PC-9 (cell line): ENCODE measurements at regions not wholly inside any gene's neighbourhood (a gene's known extent, or its start where the extent isn't known, plus 50 kb on each side); places are given as distances from the start of the nearest gene placed in this dataset.

Source experiments
- BruUV-seq: library from RNA; stranded (reverse); fragments of 400-500 nt; replicated peaks from 2 replicates; lab custom pipeline; 2021; lab: Mats Ljungman, UMichigan
- CTCF ChIA-PET: fragments of 300-600 bp; sonication (Branson Sonifier 250); formaldehyde crosslinking; loops from one replicate; lab custom pipeline; 2022; ENCODE audit warnings: antibody characterized with exemption; lab: Charles Lee
- POLR2A ChIA-PET: fragments of 300-600 bp; sonication (Branson Sonifier 250); formaldehyde crosslinking; loops from one replicate; lab custom pipeline; 2022; ENCODE audit warnings: antibody characterized with exemption; ENCODE audit not compliant: unreplicated experiment; lab: Charles Lee
- DNase-seq, 2 experiments: peaks; one replicate each; pipeline versions ENCODE4 v3.0.0 to v3.0.0-alpha.2; 2015 to 2022; ENCODE audit warnings: mixed read lengths in 1 of 2
- H2AFZ ChIP-seq: fragments of 200-600 bp; sonication (generic); 2 replicates; pipeline ENCODE4 v1.8.1; 2017; ENCODE audit warnings: antibody characterized with exemption
- H3F3A ChIP-seq: fragments of 200-600 bp; sonication (generic); 2 replicates; pipeline ENCODE4 v1.8.1; 2017; ENCODE audit warnings: antibody characterized with exemption, mild to moderate bottlenecking, low read depth; ENCODE audit not compliant: insufficient read depth
- H3K27ac ChIP-seq: fragments of 200-600 bp; sonication (generic); 2 replicates; pipeline ENCODE4 v1.6.1; 2016; ENCODE audit warnings: mixed run types
- H3K27me3 ChIP-seq: fragments of 200-600 bp; sonication (generic); 2 replicates; pipeline ENCODE4 v1.6.1; 2016; ENCODE audit warnings: low read depth, mixed run types; ENCODE audit not compliant: insufficient read depth
- H3K36me3 ChIP-seq: fragments of 200-600 bp; sonication (generic); 2 replicates; pipeline ENCODE4 v1.6.1; 2016; ENCODE audit warnings: low read depth, mixed run types
- H3K4me1 ChIP-seq: fragments of 200-600 bp; sonication (generic); replicated peaks from 2 replicates; pipeline ENCODE4 v1.6.1; 2016; ENCODE audit warnings: mixed run types; ENCODE audit not compliant: insufficient read depth
- H3K4me2 ChIP-seq: fragments of 200-600 bp; sonication (generic); 2 replicates; pipeline ENCODE4 v1.6.1; 2017; ENCODE audit warnings: mixed run types
- H3K4me3 ChIP-seq: fragments of 200-600 bp; sonication (generic); 2 replicates; pipeline ENCODE4 v1.6.1; 2016; ENCODE audit warnings: mixed run types
- H3K79me2 ChIP-seq: fragments of 200-600 bp; sonication (generic); 2 replicates; pipeline ENCODE4 v1.6.1; 2017; ENCODE audit warnings: low read depth, mixed run types
- H3K9me2 ChIP-seq: fragments of 200-600 bp; sonication (generic); 2 replicates; pipeline ENCODE4 v1.8.1; 2017; ENCODE audit warnings: mild to moderate bottlenecking; ENCODE audit not compliant: insufficient read depth
- H3K9me3 ChIP-seq: fragments of 200-600 bp; sonication (generic); 2 replicates; pipeline ENCODE4 v1.8.1; 2016; ENCODE audit warnings: low read depth; ENCODE audit not compliant: insufficient read depth
- H4K20me1 ChIP-seq: fragments of 200-600 bp; sonication (generic); 2 replicates; pipeline ENCODE4 v1.8.1; 2017; ENCODE audit not compliant: insufficient read depth
- CTCF ChIP-seq: fragments of 200-600 bp; sonication (generic); conservative IDR thresholded peaks from 2 replicates; pipeline ENCODE4 v1.6.1; 2017; ENCODE audit warnings: mixed run types, antibody characterized with exemption, mild to moderate bottlenecking, moderate library complexity
- EZH2 ChIP-seq: fragments of 200-600 bp; sonication (generic); IDR thresholded peaks from 2 replicates; pipeline ENCODE4 v1.8.0; 2017; ENCODE audit warnings: antibody characterized with exemption, low read depth
- intact Hi-C: fragments of 100-400 bp; cut with micrococcal nuclease; formaldehyde crosslinking; loops from one replicate; pipeline ENCODE4 v1.10.0; 2022; ENCODE audit not compliant: unreplicated experiment

DNA sequence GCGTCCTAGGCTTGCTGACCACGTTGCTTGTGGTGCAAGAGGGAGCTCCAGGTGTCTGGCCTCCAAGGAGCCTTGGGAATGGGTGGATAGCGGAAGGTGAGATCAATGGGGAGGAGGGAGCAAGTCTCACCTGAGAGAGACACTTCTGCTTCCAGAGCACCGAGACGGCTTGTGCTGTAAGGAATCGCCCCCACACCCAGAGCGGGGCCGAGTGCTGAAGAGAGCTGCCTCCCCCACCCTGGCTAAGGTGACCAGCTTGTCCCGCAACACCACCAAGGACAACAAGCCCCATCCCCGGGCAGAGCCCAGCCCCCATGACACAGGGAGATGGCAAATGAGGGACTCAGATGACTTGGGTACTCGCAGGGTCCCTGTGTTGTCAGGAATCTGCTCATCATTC lies 485.6 kb downstream of the NPHP4 start:
- CTCF ChIA-PET, result no interaction called here
- intact Hi-C loops, result no loop called here
- BruUV-seq, result no TSS peak

DNA sequence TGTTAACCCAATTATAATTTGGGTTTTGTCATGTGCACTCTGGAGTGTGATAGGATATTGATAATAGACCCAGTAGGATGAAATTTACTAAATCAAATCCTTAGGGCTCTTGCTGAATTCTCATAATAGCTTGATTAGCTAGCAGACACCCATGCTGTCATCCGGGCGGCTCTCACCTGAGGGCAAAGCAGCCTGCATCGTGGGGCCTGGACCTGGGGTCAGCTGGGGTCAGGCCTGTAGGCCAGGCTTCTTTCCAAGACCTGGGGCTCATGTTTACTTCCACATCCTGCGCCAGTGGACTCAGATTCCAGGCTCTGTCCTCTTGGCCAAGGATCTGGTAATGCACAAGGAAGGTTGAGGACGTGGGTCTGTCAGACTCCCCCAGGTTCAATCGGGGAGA lies 486.3 kb downstream of the NPHP4 start:
- H3K27me3 ChIP-seq, result peaks cover 9% of the 10 kb centered on the region; the same call in 1 of the 2 replicates
- TF ChIP-seq CTCF (no peak), EZH2 (no peak)
- no peaks in the 10 kb centered on the region for H4K20me1 ChIP-seq
- H3K4me3 ChIP-seq, result no peak overlapping the region
- intact Hi-C loops, result no loop called here
- no peaks in the 10 kb centered on the region for H3K9me3 ChIP-seq
- CTCF ChIA-PET, result no interaction called here
- POLR2A ChIA-PET, result no interaction called here
- DNase-seq, result no peak
- no peaks in the 10 kb centered on the region for H3K9me2 ChIP-seq
- no peaks in the 10 kb centered on the region for H3F3A ChIP-seq
- no peaks in the 10 kb centered on the region for H3K4me1 ChIP-seq
- no peak overlapping the region for H3K4me2 ChIP-seq
- H3K36me3 ChIP-seq, result no peaks in the 10 kb centered on the region
- no peaks in the 10 kb centered on the region for H3K79me2 ChIP-seq
- no TSS peak for BruUV-seq
- H2AFZ ChIP-seq, result no peak overlapping the region
- H3K27ac ChIP-seq, result no peak overlapping the region

More for the DNA sequence above, 485.6 kb downstream of the NPHP4 start:
- Histone ChIP-seq H3K9me2 (no peaks in the 10 kb centered on the region), H3K9me3 (no peaks in the 10 kb centered on the region), H3K4me1 (no peaks in the 10 kb centered on the region), H2AFZ (no peak overlapping the region), H3K79me2 (no peaks in the 10 kb centered on the region), H4K20me1 (no peaks in the 10 kb centered on the region), H3K4me3 (no peak overlapping the region), H3F3A (no peaks in the 10 kb centered on the region), H3K4me2 (no peak overlapping the region), H3K27me3 (peaks cover 6% of the 10 kb centered on the region; the same call in 1 of the 2 replicates), H3K36me3 (no peaks in the 10 kb centered on the region), H3K27ac (no peak overlapping the region)
- TF ChIP-seq CTCF, result no peak
- no peak for TF ChIP-seq EZH2
- POLR2A ChIA-PET, result no interaction called here
- DNase-seq, result no peak

DNA sequence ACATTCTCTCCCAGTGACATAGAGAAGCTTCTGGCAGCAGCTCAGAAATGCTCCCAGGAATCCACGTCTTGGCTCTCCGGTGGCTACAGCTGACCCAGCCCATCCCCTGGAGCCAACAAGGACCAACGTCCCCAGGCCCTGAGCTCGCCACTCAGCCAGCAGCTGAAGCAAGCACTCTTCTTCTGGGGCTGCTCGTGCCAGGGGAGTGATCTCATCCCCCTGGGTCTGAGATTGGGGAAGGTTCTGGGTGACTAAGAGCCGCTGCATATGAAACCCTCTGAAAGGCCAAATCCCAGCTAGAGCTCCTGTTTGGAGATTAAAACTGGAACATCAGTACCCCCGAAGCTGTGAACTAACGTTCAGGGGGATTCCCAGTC lies 487.9 kb downstream of the NPHP4 start:
- Histone ChIP-seq H2AFZ (no peak overlapping the region), H3K9me3 (no peaks in the 10 kb centered on the region), H3K4me2 (no peak overlapping the region), H3K9me2 (no peaks in the 10 kb centered on the region), H3K4me1 (no peaks in the 10 kb centered on the region), H4K20me1 (no peaks in the 10 kb centered on the region), H3K27me3 (peaks cover 3% of the 10 kb centered on the region; the same call in 1 of the 2 replicates), H3K27ac (no peak overlapping the region), H3K36me3 (no peaks in the 10 kb centered on the region), H3F3A (no peaks in the 10 kb centered on the region), H3K4me3 (no peak overlapping the region), H3K79me2 (no peaks in the 10 kb centered on the region)
- POLR2A ChIA-PET, result no interaction called here
- no peak for DNase-seq
- intact Hi-C loops, result no loop called here
- CTCF ChIA-PET, result no interaction called here
- TF ChIP-seq EZH2 (no peak), CTCF (no peak)
- no TSS peak for BruUV-seq
